K562 (cell line): ENCODE measurements at regions not wholly inside any gene's neighbourhood (a gene's known extent, or its start where the extent isn't known, plus 50 kb on each side); places are given as distances from the start of the nearest gene placed in this dataset.

Experiments used
- EGR1 ChIP-seq: fragments of 450-650 bp; conservative IDR thresholded peaks from 2 replicates; pipeline ENCODE4 v1.6.1; 2017; ENCODE audit warnings: mild to moderate bottlenecking
- EZH2 ChIP-seq: IDR thresholded peaks from 2 replicates; pipeline ENCODE4 v1.6.1; 2012; ENCODE audit warnings: low read depth, mild to moderate bottlenecking, inconsistent platforms, low read length, borderline replicate concordance
- FOXA3 ChIP-seq, 2 experiments: fragments of 450-650 bp in 1 of 2; sonication (generic) in 1 of 2; formaldehyde crosslinking; IDR thresholded peaks in 1 of 2; conservative IDR thresholded peaks in 1 of 2; 2 replicates each; pipeline versions ENCODE4 v1.4.0 to v1.8.0; 2020 to 2022; ENCODE audit warnings: mild to moderate bottlenecking in 2 of 2, missing genetic modification reagents in 1 of 2
- GATA2 ChIP-seq: sonication (generic); formaldehyde crosslinking; IDR thresholded peaks from 2 replicates; pipeline ENCODE4 v1.4.0; 2020; ENCODE audit warnings: mild to moderate bottlenecking, missing genetic modification reagents
- HDAC2 ChIP-seq: fragments of 450-650 bp; IDR thresholded peaks from 2 replicates; pipeline ENCODE4 v1.6.1; 2016; ENCODE audit warnings: mild to moderate bottlenecking
- JUNB ChIP-seq: fragments of 450-650 bp; formaldehyde crosslinking; conservative IDR thresholded peaks from 2 replicates; pipeline ENCODE4 v1.4.0; 2020; ENCODE audit warnings: mild to moderate bottlenecking
- MNT ChIP-seq, 2 experiments: fragments of 450-650 bp; conservative IDR thresholded peaks; 2 replicates each; pipeline ENCODE4 v1.6.1; 2017; ENCODE audit warnings: mild to moderate bottlenecking in 2 of 2, moderate library complexity in 2 of 2
- MYNN ChIP-seq, 2 experiments: sonication (generic); formaldehyde crosslinking in 1 of 2; IDR thresholded peaks; 2 replicates each; pipeline versions ENCODE4 v1.5.0 to v1.6.1; 2016 to 2020; ENCODE audit warnings: antibody characterized with exemption in 1 of 2, missing genetic modification reagents in 1 of 2
- SREBF1 ChIP-seq: fragments of 150-350 bp; IDR thresholded peaks from 2 replicates; pipeline ENCODE4 v1.6.1; 2014; ENCODE audit warnings: antibody characterized with exemption, low read depth, low read length, borderline replicate concordance
- TF ChIP-seq, protein P1 (sequence below), 3 experiments: IDR thresholded peaks in 2 of 3; conservative IDR thresholded peaks in 1 of 3; 2 replicates each; pipeline ENCODE4 v1.5.1; 2011 to 2012; ENCODE audit warnings: low read length in 3 of 3, mild to moderate bottlenecking in 3 of 3, control low read depth in 2 of 3, improper control_type of control experiment in 1 of 3, inconsistent platforms in 1 of 3, low read depth in 1 of 3, mixed read lengths in 1 of 3, moderate library complexity in 1 of 3; ENCODE audit not compliant: insufficient read depth in 2 of 3
- TF ChIP-seq, protein P2 (sequence below): fragments of 450-650 bp; formaldehyde crosslinking; IDR thresholded peaks from 2 replicates; pipeline ENCODE4 v1.4.0; 2022; ENCODE audit warnings: mild to moderate bottlenecking, moderate library complexity

DNA sequence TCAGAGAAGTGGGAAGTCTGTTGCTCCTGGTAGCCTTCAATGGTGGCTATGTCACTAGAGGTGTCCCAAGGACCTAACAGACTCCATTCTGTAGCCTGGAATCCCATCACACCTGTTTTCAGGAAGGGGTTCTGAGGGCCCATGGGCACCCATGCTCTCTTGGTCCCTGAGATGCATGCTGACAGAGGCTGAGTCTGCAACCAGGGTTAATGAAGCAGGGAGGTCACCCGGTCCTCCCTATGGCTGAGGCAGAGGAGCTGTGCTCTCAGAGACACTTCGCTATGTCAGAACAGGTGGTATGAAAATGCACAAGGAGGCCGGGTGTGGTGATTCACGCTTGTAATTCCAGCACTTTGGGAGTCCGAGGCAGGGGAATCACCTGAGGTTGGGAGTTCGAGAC lies 452.1 kb downstream of the TCERG1L start:
- no peak for TF ChIP-seq HDAC2
- TF ChIP-seq, protein P1, sequence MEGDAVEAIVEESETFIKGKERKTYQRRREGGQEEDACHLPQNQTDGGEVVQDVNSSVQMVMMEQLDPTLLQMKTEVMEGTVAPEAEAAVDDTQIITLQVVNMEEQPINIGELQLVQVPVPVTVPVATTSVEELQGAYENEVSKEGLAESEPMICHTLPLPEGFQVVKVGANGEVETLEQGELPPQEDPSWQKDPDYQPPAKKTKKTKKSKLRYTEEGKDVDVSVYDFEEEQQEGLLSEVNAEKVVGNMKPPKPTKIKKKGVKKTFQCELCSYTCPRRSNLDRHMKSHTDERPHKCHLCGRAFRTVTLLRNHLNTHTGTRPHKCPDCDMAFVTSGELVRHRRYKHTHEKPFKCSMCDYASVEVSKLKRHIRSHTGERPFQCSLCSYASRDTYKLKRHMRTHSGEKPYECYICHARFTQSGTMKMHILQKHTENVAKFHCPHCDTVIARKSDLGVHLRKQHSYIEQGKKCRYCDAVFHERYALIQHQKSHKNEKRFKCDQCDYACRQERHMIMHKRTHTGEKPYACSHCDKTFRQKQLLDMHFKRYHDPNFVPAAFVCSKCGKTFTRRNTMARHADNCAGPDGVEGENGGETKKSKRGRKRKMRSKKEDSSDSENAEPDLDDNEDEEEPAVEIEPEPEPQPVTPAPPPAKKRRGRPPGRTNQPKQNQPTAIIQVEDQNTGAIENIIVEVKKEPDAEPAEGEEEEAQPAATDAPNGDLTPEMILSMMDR (IDR thresholded peaks at IDR 0.05 in 2 of 3, conservative IDR thresholded peaks at IDR 0.05 in 1 of 3; ENCODE audit: insufficient read depth in 2 of 3, low read depth in 1 of 3, low read length in 3 of 3), result no peak
- no peak for TF ChIP-seq EZH2
- no peak for TF ChIP-seq MYNN (IDR thresholded peaks at IDR 0.05)
- no peak for TF ChIP-seq MYNN (CRISPR knock-in tag; IDR thresholded peaks at IDR 0.05)
- no peak for TF ChIP-seq EGR1
- no peak for TF ChIP-seq GATA2 (CRISPR knock-in tag)
- no peak for TF ChIP-seq JUNB (CRISPR knock-in tag)
- TF ChIP-seq FOXA3 (CRISPR knock-in tag; conservative IDR thresholded peaks at IDR 0.05 in 1 of 2, IDR thresholded peaks at IDR 0.05 in 1 of 2), result no peak
- TF ChIP-seq SREBF1, result no peak
- TF ChIP-seq, protein P2, sequence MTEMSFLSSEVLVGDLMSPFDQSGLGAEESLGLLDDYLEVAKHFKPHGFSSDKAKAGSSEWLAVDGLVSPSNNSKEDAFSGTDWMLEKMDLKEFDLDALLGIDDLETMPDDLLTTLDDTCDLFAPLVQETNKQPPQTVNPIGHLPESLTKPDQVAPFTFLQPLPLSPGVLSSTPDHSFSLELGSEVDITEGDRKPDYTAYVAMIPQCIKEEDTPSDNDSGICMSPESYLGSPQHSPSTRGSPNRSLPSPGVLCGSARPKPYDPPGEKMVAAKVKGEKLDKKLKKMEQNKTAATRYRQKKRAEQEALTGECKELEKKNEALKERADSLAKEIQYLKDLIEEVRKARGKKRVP, result no peak
- no peak for TF ChIP-seq MNT (conservative IDR thresholded peaks at IDR 0.05)
